NT2/D1 (cell line): ENCODE measurements at regions not wholly inside any gene's neighbourhood (a gene's known extent, or its start where the extent isn't known, plus 50 kb on each side); places are given as distances from the start of the nearest gene placed in this dataset.

Experiments used
- DNase-seq: peaks from one replicate; pipeline ENCODE4 v3.0.0-alpha.2; 2011; ENCODE audit warnings: low read depth, low spot score
- H3K27me3 ChIP-seq: 2 replicates; pipeline ENCODE4 v1.6.0; 2011; ENCODE audit warnings: mild to moderate bottlenecking; ENCODE audit not compliant: insufficient read length, insufficient read depth
- H3K36me3 ChIP-seq: 2 replicates; pipeline ENCODE4 v1.6.1; 2011; ENCODE audit warnings: mild to moderate bottlenecking, low read length, mixed read lengths; ENCODE audit not compliant: insufficient read depth, insufficient read length
- H3K4me1 ChIP-seq: 2 replicates; pipeline ENCODE4 v1.5.1; 2011; ENCODE audit not compliant: insufficient read depth, insufficient read length
- H3K4me3 ChIP-seq: 2 replicates; pipeline ENCODE4 v1.5.1; 2011; ENCODE audit warnings: low read depth; ENCODE audit not compliant: insufficient read length
- H3K9ac ChIP-seq: 2 replicates; pipeline ENCODE4 v1.6.0; 2011; ENCODE audit warnings: low read depth; ENCODE audit not compliant: insufficient read length
- H3K9me3 ChIP-seq: 2 replicates; pipeline ENCODE4 v1.5.1; 2011; ENCODE audit warnings: mild to moderate bottlenecking, low read length; ENCODE audit not compliant: insufficient read depth
- SUZ12 ChIP-seq: IDR thresholded peaks from 2 replicates; pipeline ENCODE4 v1.6.1; 2011; ENCODE audit not compliant: insufficient read length, insufficient read depth; ENCODE audit errors: extremely low read depth
- YY1 ChIP-seq: IDR thresholded peaks from 2 replicates; pipeline ENCODE4 v1.6.1; 2011; ENCODE audit not compliant: insufficient read length, insufficient read depth
- ZNF274 ChIP-seq: IDR thresholded peaks from 2 replicates; pipeline ENCODE4 v1.6.1; 2011; ENCODE audit warnings: mild to moderate bottlenecking, low read depth, low read length

DNA sequence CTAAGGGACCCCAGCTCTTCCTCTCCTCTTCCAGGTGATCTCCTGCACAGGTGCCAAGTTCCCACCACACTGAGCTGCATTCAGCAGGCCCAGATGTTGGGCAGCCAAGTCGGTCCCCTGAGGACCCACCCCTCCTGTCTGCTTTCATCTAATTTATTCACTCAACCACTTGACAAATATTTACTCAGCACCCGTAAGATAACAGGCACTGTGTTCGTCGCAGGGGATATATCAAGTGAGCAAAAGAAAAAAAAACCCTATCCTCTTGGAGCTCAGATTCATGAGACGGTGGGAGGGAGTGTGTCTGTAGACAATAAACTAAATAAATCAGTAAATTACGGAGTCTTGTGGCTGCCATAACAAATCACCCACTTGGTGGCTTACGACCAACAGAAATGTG, 143.6 kb downstream of the MRPL14 start:
- TF ChIP-seq YY1 (no peak), ZNF274 (no peak), SUZ12 (no peak)
- Histone ChIP-seq H3K4me3 (no peak overlapping the region), H3K9ac (no peak overlapping the region), H3K4me1 (peaks cover 9% of the 10 kb centered on the region), H3K9me3 (no peaks in the 10 kb centered on the region), H3K36me3 (no peaks in the 10 kb centered on the region), H3K27me3 (peaks cover 3% of the 10 kb centered on the region)
- DNase-seq, result no peak

DNA sequence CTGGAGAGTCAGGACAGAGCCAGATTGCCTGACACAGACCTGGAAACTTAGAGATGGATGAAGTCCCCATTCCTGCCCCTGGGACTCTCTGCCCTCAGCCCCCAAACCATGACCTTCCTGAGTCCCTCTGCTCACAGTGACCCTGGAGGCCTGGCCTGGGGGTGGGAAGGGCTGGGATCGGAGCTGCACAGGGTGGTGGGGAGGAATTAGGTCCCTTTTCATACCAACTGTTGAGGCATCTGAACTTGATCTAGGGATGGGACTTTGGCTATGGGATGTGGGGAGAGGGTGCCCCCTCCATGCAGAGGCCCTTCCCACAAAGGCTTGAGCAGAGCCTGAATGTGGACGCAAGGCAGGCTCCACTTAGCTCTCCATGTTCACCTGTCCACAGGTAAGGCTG, 144.1 kb downstream of the MRPL14 start:
- Histone ChIP-seq H3K27me3 (peaks cover 3% of the 10 kb centered on the region), H3K9me3 (no peaks in the 10 kb centered on the region), H3K36me3 (no peaks in the 10 kb centered on the region), H3K4me1 (peaks cover 9% of the 10 kb centered on the region), H3K4me3 (no peak overlapping the region), H3K9ac (no peak overlapping the region)
- DNase-seq, result no peak
- TF ChIP-seq YY1 (no peak), ZNF274 (no peak), SUZ12 (no peak)

DNA sequence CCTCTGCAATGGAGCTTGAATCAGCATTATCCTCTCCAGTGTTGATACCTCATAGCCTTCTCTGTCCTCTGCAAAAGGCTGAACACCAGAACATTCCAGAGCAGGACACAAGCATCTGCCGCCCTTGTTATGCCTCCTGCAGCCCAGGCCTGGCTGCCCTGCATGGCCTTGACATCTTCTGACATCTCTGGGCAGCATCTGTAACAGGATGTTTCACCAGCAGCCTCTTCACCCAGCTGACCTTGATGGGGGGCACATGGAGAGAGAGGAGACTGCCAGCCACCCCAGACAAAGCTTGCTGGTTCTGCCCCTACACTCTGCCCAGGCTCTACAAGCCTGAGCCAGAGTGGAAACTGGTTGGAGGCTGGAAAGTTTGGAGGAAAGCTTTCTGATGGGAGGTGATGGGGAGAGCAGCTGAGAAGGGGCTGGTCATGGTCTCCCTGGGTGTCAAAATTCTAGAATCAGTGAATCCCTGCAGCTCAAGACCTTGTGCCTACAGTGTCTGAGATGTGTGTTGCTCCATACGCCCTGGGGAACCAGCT, 145.1 kb downstream of the MRPL14 start:
- TF ChIP-seq YY1 (no peak), SUZ12 (no peak), ZNF274 (no peak)
- Histone ChIP-seq H3K9me3 (no peaks in the 10 kb centered on the region), H3K27me3 (peaks cover 3% of the 10 kb centered on the region), H3K4me3 (no peak overlapping the region), H3K9ac (no peak overlapping the region), H3K4me1 (peaks cover 9% of the 10 kb centered on the region), H3K36me3 (no peaks in the 10 kb centered on the region)
- no peak for DNase-seq

DNA sequence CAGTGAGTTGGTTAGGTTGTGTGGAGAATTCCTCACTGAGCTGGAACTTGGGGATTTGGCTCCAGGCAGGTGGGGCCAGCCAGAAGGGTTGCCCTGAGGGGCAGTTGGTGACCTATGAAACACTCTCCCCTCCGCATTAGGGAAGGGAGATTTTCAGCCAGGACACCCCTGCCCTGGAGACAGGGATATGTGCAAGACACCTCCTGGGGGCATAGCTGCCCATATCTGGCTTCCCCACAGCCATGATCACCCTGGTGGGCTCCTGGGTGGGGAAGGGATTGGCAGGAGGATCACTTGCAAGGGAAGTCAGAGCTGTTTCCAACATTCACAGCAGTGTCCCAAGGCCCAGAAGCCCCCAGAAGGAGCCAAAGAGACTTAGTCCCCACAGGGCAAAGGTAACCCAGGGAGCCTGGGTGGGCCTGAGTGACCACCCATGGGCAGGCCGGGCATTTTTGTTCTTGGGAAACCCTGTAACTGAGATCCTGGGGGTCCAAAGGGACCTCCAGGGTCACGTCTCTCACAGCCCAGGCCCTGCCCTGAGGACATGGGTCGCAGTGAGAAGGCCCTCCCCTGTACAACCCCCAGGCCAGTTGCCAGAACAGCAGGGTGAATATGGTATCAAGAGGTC, 145.8 kb downstream of the MRPL14 start:
- H3K4me3 ChIP-seq, result no peak overlapping the region
- peaks cover 9% of the 10 kb centered on the region for H3K4me1 ChIP-seq
- no peaks in the 10 kb centered on the region for H3K9me3 ChIP-seq
- DNase-seq, result no peak
- no peak overlapping the region for H3K9ac ChIP-seq
- no peaks in the 10 kb centered on the region for H3K36me3 ChIP-seq
- H3K27me3 ChIP-seq, result peaks cover 1% of the 10 kb centered on the region
- TF ChIP-seq ZNF274 (no peak), YY1 (no peak), SUZ12 (no peak)

DNA sequence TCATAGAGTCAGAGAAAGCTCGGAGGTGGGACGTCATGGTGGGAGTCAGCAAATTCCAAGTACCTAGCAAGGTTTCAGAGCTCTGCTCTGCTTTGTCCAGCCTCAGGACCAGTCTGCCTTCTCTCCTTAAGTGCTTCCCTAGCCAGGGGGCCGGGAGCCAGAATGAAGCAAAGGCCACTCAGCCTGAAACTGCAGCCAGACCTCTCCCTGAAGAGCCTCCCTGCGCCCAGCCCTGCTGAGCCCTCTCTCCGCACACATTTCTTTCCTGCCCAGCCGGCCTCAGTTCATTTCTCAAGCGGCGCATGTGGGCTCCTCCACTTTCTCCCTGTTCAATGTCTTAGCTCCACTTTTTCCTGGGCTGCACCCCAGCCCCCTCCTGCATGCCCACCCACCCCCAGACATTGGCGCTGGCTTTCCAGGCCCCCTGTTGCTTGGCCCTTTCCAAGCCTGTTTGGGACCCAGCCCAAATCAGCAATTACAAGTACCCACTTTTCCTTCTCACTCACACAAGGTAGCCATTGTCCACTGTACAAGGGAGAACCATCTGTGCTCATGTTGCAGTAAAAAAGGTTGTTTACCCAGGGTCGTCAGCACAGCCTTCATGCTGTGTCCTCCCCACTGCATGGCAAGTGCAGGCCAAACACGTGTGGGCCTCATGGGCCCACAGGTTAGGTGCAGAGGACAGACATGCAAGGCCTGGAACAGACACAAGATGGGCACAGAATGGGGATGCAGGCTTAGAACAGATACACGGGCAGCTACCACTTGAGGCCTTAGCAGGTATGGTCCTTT, 147.1 kb downstream of the MRPL14 start:
- H3K9ac ChIP-seq, result no peak overlapping the region
- no peaks in the 10 kb centered on the region for H3K36me3 ChIP-seq

DNA sequence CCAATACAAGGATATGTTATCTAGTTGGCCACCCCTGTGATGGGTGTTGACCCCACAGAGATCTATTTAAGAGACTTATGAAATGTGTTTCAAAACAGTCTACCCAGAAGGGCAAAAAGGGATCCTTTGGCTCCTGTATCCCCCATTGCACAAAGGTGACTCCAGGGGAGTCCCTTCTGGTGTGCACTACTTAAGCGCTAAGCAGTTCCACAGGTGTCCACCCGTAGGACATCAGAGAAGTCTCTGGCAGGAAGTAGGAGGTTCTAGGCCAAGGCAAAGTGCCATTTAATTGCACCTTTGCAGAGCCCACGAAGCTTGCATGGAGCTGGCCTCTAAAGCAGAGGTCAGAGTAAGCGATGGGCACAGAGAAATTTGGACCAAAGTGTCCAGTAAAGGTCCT, 147.7 kb downstream of the MRPL14 start:
- no peak for TF ChIP-seq ZNF274
- TF ChIP-seq YY1, result no peak
- no peak for TF ChIP-seq SUZ12
- H3K36me3 ChIP-seq, result no peaks in the 10 kb centered on the region
- no peaks in the 10 kb centered on the region for H3K27me3 ChIP-seq
- no peak overlapping the region for H3K4me3 ChIP-seq
- no peak for DNase-seq
- H3K9ac ChIP-seq, result no peak overlapping the region
- no peaks in the 10 kb centered on the region; the same call in 1 of the 2 replicates for H3K9me3 ChIP-seq
- H3K4me1 ChIP-seq, result peaks cover 4% of the 10 kb centered on the region

More for the DNA sequence above, 147.1 kb downstream of the MRPL14 start:
- Histone ChIP-seq H3K4me1 (peaks cover 7% of the 10 kb centered on the region), H3K4me3 (no peak overlapping the region), H3K9me3 (no peaks in the 10 kb centered on the region; the same call in 1 of the 2 replicates), H3K27me3 (no peaks in the 10 kb centered on the region)
- TF ChIP-seq YY1 (no peak), SUZ12 (no peak), ZNF274 (no peak)
- no peak for DNase-seq
